ENCODE measurements at regions not wholly inside any gene's neighbourhood (a gene's known extent, or its start where the extent isn't known, plus 50 kb on each side); places are given as distances from the start of the nearest gene placed in this dataset.

DNA sequence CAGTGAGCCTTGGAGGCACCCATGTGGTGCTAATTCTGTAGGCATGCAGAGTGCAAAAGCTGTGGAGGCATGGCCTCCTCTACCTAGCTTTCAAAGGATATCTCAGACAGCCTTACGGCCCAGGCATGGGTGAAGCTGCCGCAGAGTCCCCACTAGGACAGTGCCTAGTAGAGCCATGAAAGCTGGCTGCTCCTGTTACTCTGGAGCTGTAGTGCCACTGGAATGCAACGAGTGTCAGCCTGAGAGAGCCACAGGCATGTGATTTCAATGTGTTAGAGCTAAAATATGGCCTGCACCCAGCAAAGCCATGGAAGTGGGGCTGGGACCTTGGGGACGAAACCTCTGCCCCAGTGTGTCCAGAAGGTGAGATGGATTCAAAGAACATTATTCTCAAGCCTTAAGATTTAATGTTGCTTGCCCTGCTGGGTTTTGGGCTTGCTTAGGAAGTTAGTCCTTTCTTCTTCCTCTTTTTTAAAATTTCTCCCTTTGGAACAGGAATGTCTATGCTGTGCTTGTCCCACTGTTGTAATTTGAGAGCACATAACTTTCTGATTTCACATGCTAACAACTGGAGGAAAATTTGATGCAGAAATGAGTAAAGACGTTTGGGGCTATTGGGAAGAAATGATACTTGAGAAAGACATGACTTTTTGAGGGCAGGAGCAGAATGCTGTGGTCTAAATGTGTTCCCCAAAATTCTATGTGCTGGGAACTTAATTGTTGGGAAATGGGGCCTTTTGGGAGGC is 298.4 kb downstream of the PSAT1 start:
- no peak overlapping the region for H3K27ac ChIP-seq
- TF ChIP-seq, protein P1, sequence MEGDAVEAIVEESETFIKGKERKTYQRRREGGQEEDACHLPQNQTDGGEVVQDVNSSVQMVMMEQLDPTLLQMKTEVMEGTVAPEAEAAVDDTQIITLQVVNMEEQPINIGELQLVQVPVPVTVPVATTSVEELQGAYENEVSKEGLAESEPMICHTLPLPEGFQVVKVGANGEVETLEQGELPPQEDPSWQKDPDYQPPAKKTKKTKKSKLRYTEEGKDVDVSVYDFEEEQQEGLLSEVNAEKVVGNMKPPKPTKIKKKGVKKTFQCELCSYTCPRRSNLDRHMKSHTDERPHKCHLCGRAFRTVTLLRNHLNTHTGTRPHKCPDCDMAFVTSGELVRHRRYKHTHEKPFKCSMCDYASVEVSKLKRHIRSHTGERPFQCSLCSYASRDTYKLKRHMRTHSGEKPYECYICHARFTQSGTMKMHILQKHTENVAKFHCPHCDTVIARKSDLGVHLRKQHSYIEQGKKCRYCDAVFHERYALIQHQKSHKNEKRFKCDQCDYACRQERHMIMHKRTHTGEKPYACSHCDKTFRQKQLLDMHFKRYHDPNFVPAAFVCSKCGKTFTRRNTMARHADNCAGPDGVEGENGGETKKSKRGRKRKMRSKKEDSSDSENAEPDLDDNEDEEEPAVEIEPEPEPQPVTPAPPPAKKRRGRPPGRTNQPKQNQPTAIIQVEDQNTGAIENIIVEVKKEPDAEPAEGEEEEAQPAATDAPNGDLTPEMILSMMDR (IDR thresholded peaks at IDR 0.05) = no peak
- no peak for TF ChIP-seq ZFX (IDR thresholded peaks at IDR 0.05; ENCODE audit: borderline replicate concordance)

DNA sequence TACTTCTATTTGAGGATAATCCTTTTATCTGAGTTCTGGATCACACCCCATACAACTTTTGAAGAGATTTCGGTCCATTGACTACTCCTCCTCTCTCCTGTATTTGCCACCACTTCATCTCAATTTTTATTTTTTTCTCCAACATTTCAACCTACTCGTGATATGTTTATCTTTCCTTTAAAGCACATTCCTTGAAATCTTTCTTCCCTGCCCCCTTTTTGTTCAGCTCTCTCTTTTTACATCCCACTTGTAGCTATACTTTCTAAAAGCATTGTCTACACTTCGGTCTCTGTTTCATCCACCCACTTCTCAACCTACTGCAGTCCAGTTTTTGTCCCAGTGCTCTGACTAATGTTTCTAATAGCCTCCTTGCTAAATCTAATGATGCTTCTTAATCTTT is 299.4 kb downstream of the PSAT1 start:
- TF ChIP-seq ZFX (IDR thresholded peaks at IDR 0.05; ENCODE audit: borderline replicate concordance) = no peak
- TF ChIP-seq, protein P1 (IDR thresholded peaks at IDR 0.05) = no peak
- no peak overlapping the region for H3K27ac ChIP-seq

DNA sequence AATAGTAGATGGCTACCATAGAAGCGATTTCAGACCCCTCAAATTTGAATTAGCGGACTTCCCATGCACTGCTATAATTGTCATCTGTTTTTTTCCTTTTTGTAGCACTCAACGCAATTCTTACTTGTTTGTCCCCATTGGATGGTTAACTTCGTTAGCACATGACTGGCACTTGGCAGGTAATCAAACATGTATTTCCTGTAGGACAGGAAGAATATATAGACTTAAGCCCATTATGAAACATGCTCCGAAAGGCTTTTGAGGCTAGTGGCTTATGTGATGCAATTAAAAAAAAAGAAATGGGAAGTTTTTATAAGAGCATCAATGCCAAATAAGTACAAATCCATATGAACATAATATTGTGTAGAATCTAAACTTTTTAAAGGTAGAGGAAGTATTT is 301.2 kb downstream of the PSAT1 start:
- no peak for TF ChIP-seq ZFX (IDR thresholded peaks at IDR 0.05; ENCODE audit: borderline replicate concordance)
- TF ChIP-seq, protein P1 (IDR thresholded peaks at IDR 0.05) = no peak
- H3K27ac ChIP-seq = no peak overlapping the region

DNA sequence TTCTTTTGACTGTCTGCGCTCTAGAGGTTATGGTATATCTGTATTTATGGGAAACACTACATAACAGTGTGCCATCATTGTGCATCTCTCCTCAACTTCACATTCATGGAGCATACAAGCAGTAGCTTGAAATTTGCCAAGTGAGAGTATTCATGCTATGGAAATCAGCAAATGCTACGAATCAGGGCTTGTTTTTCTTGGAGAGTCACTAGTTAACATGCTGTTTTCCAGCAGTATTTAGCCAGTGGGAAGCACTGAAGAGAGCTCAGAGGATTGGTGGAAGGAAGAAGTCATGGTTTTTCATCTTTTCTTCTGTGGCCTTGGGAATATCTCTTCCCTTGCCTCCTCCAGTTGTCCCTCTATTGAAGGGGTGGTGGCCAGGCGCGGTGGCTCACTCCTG is 303.0 kb downstream of the PSAT1 start:
- TF ChIP-seq ZFX (IDR thresholded peaks at IDR 0.05; ENCODE audit: borderline replicate concordance) = no peak
- TF ChIP-seq, protein P1 (IDR thresholded peaks at IDR 0.05) = no peak
- no peak overlapping the region for H3K27ac ChIP-seq

DNA sequence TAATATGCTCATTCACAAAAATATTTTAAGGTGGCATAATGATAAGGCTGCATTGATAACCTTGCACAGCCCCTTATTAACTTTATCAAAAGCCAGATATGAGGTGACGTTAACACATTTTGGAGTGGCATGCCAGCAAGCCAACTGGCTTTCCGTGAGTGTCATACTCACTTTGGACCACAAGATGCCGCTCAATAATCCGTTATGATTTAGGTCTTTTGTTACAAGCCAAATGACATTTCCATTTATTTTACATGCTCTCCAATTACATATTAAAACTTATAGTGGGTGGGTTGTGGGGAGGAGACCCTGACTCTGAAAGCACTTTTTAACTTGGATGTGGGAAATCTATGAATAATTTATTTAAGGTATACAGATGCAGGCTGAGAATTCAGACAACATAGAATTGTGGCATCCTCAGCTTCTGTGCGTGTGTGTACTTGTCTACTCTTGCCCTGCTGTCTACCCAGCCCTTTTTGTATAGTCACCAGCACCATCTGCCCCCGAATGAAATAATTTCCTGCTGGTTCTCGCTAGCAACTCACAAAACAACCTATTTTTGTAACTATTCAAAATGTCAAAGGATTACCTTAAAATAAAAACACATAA is 305.1 kb downstream of the PSAT1 start:
- H3K27ac ChIP-seq = no peak overlapping the region
- no peak for TF ChIP-seq ZFX (IDR thresholded peaks at IDR 0.05; ENCODE audit: borderline replicate concordance)
- TF ChIP-seq, protein P1 (IDR thresholded peaks at IDR 0.05) = peak; percentile 80

DNA sequence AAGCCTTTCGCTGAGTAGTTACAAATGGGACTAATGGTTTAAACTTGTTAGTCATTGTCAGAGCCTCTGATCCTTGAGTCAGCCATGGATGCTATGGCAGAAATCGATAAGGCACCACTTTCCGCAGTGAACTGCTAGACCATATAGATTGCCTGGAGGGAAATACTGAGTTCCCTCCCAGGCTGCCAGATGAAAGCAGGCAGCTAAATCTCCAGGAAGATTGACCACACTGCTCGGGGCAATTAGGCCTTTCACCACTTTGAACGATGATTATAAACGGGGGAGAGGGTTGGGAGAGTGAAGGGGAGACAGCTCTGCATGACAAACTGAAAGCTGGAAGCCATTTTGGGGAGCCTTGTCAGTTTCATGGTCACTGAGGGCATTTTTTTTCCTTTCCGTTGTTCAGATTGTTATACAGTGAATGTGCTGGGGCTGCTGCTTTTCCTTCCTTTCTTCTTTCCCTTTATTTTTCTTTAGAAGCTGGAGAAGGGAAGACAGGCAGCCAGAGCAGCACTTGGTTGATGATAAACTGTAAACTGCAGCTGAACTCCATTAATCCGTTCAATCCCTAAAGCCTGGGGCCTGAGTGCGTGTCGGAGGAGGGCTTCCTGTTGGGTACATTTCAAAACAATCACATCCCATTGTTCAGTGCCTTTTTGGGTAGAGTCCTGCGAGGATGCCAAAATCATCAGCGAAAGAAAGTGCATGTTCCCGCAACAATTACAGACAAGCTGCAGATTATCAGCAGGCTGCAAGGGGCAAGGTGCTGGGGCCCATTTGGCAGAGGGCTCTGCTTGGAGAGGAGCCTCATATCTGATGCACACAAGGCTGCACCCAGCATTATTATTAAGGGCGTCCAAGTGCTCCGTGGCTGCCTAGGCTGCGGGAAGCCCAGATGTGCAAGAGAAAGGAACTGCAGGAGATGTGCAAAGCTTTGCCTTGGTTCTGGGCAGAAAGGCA is 308.4 kb downstream of the PSAT1 start:
- TF ChIP-seq, protein P1 (IDR thresholded peaks at IDR 0.05) = no peak
- no peak for TF ChIP-seq ZFX (IDR thresholded peaks at IDR 0.05; ENCODE audit: borderline replicate concordance)
- no peak overlapping the region for H3K27ac ChIP-seq

Measured in 22Rv1 (cell line).